H1 (cell line): ENCODE measurements at regions not wholly inside any gene's neighbourhood (a gene's known extent, or its start where the extent isn't known, plus 50 kb on each side); places are given as distances from the start of the nearest gene placed in this dataset.

Source experiments
- CTCF ChIA-PET: fragments of 300-600 bp; sonication (Branson Sonifier 250); formaldehyde crosslinking; loops from one replicate; lab custom pipeline; 2021; ENCODE audit not compliant: partially characterized antibody; lab: Charles Lee
- POLR2A ChIA-PET: fragments of 300-600 bp; sonication (Branson Sonifier 250); formaldehyde crosslinking; loops from one replicate; lab custom pipeline; 2021; ENCODE audit warnings: inconsistent platforms; ENCODE audit not compliant: partially characterized antibody; lab: Charles Lee
- DNase-seq, 2 experiments: peaks; one replicate each; pipeline versions ENCODE4 v3.0.0 to v3.0.0-alpha.2; 2010 to 2022; ENCODE audit warnings: low spot score in 2 of 2, low read depth in 1 of 2, mixed read lengths in 1 of 2
- FAIRE-seq: peaks from 2 replicates; lab custom pipeline; 2011; peaks lifted over from hg19 to GRCh38; lab: Jason Lieb, UNC
- H2AFZ ChIP-seq: 2 replicates; pipeline ENCODE4 v1.8.1; 2012; ENCODE audit warnings: low read length, inconsistent platforms
- H2AK5ac ChIP-seq: 2 replicates; pipeline ENCODE4 v1.6.1; 2013; ENCODE audit warnings: low read depth, low read length
- H2BK120ac ChIP-seq: replicated peaks from 2 replicates; pipeline ENCODE3; 2013; ENCODE audit warnings: low read depth, low read length, inconsistent platforms
- H2BK12ac ChIP-seq: 2 replicates; pipeline ENCODE4 v1.6.1; 2013; ENCODE audit warnings: low read depth, low read length
- H2BK15ac ChIP-seq: 2 replicates; pipeline ENCODE4 v1.6.1; 2013; ENCODE audit warnings: low read length
- H2BK20ac ChIP-seq: 2 replicates; pipeline ENCODE4 v1.6.1; 2013; ENCODE audit warnings: low read length
- H2BK5ac ChIP-seq: 2 replicates; pipeline ENCODE4 v1.6.1; 2013; ENCODE audit warnings: low read depth, low read length
- H3K14ac ChIP-seq: 2 replicates; pipeline ENCODE4 v1.6.1; 2013; ENCODE audit warnings: inconsistent platforms; ENCODE audit not compliant: insufficient read length
- H3K18ac ChIP-seq: 2 replicates; pipeline ENCODE4 v1.6.1; 2013; ENCODE audit warnings: low read length; ENCODE audit errors: extremely low read depth
- H3K23ac ChIP-seq: 2 replicates; pipeline ENCODE4 v1.6.1; 2013; ENCODE audit warnings: inconsistent platforms; ENCODE audit not compliant: insufficient read length
- H3K23me2 ChIP-seq: 2 replicates; pipeline ENCODE4 v1.6.1; 2013; ENCODE audit warnings: low read depth, low read length
- H3K27ac ChIP-seq: 2 replicates; pipeline ENCODE4 v1.6.1; 2011; ENCODE audit warnings: low read depth, low read length, inconsistent platforms
- H3K27me3 ChIP-seq, 4 experiments: replicated peaks in 1 of 4; 1 replicate in 1 of 4; 2 replicates in 3 of 4; pipeline versions ENCODE4 v1.6.1 to v1.8.1; 2011 to 2013; ENCODE audit warnings: low read length in 3 of 4, mild to moderate bottlenecking in 3 of 4, inconsistent platforms in 2 of 4, mixed read lengths in 2 of 4, moderate library complexity in 1 of 4; ENCODE audit not compliant: control insufficient read depth in 3 of 4, insufficient read depth in 3 of 4; ENCODE audit errors: extremely low read depth in 1 of 4
- H3K36me3 ChIP-seq, 4 experiments: 2 replicates each; pipeline versions ENCODE4 v1.6.1 to v1.8.1; 2011 to 2013; ENCODE audit warnings: mild to moderate bottlenecking in 4 of 4, low read length in 3 of 4, moderate library complexity in 2 of 4, control low read depth in 1 of 4, inconsistent platforms in 1 of 4; ENCODE audit not compliant: insufficient read depth in 4 of 4, control insufficient read depth in 2 of 4
- H3K4ac ChIP-seq: replicated peaks from 2 replicates; pipeline ENCODE3; 2013; ENCODE audit warnings: low read length, low read depth, mixed read lengths, inconsistent platforms; ENCODE audit not compliant: insufficient read length
- H3K4me1 ChIP-seq, 4 experiments: replicated peaks in 1 of 4; 1 replicate in 1 of 4; 2 replicates in 3 of 4; pipeline versions ENCODE4 v1.6.1 to v1.8.1; 2011 to 2013; ENCODE audit warnings: low read length in 3 of 4, inconsistent platforms in 2 of 4, mixed read lengths in 1 of 4; ENCODE audit not compliant: insufficient read depth in 4 of 4, control insufficient read depth in 3 of 4
- H3K4me2 ChIP-seq, 2 experiments: 2 replicates each; pipeline versions ENCODE4 v1.6.1 to v1.8.1; 2011 to 2013; ENCODE audit warnings: low read depth in 2 of 2, low read length in 2 of 2, control low read depth in 1 of 2, inconsistent platforms in 1 of 2, mild to moderate bottlenecking in 1 of 2; ENCODE audit not compliant: insufficient read depth in 1 of 2
- H3K4me3 ChIP-seq, 4 experiments: fragments of 200-600, 300-600 bp in 1 of 4; sonication (generic), shearing (Covaris generic), sonication (Bioruptor Twin) in 1 of 4; 2 replicates each; pipeline versions ENCODE4 v1.5.1 to v1.8.1; 2011 to 2016; ENCODE audit warnings: low read length in 4 of 4, low read depth in 3 of 4, control low read depth in 2 of 4, inconsistent platforms in 2 of 4, mild to moderate bottlenecking in 2 of 4, mixed read lengths in 1 of 4, moderate library complexity in 1 of 4; ENCODE audit not compliant: insufficient read depth in 2 of 4; ENCODE audit errors: extremely low read depth in 1 of 4
- H3K56ac ChIP-seq: replicated peaks from 2 replicates; pipeline ENCODE3; 2013; ENCODE audit warnings: low read depth, mild to moderate bottlenecking, mixed read lengths, low read length, inconsistent platforms; ENCODE audit not compliant: insufficient read length
- H3K79me1 ChIP-seq: 2 replicates; pipeline ENCODE4 v1.6.1; 2013; ENCODE audit warnings: low read depth, low read length, control low read depth
- H3K79me2 ChIP-seq, 2 experiments: 2 replicates each; pipeline versions ENCODE4 v1.6.1 to v1.8.1; 2012 to 2013; ENCODE audit warnings: low read length in 2 of 2, mild to moderate bottlenecking in 2 of 2, inconsistent platforms in 1 of 2; ENCODE audit not compliant: insufficient read depth in 2 of 2, control insufficient read depth in 1 of 2
- H3K9ac ChIP-seq, 4 experiments: replicated peaks in 1 of 4; 1 replicate in 1 of 4; 2 replicates in 3 of 4; pipeline versions ENCODE4 v1.6.1 to v1.8.1; 2011 to 2013; ENCODE audit warnings: low read depth in 3 of 4, low read length in 3 of 4, control low read depth in 2 of 4, mild to moderate bottlenecking in 2 of 4, moderate library complexity in 2 of 4, inconsistent platforms in 1 of 4; ENCODE audit errors: extremely low read depth in 1 of 4
- H3K9me3 ChIP-seq, 2 experiments: 2 replicates each; pipeline versions ENCODE4 v1.6.1 to v1.8.1; 2012 to 2013; ENCODE audit warnings: mild to moderate bottlenecking in 2 of 2, moderate library complexity in 2 of 2, control low read depth in 1 of 2, inconsistent platforms in 1 of 2, low read depth in 1 of 2, low read length in 1 of 2, mixed read lengths in 1 of 2; ENCODE audit not compliant: insufficient read depth in 2 of 2
- H4K20me1 ChIP-seq, 2 experiments: replicated peaks in 1 of 2; 2 replicates each; pipeline versions ENCODE3 to v1.8.1; 2011 to 2013; ENCODE audit warnings: inconsistent platforms in 2 of 2, low read length in 2 of 2, mild to moderate bottlenecking in 1 of 2; ENCODE audit not compliant: insufficient read depth in 2 of 2, control insufficient read depth in 1 of 2
- H4K5ac ChIP-seq: 2 replicates; pipeline ENCODE4 v1.6.1; 2013; ENCODE audit warnings: low read length, low read depth, mixed read lengths, inconsistent platforms; ENCODE audit not compliant: insufficient read length
- H4K8ac ChIP-seq: 2 replicates; pipeline ENCODE4 v1.8.0; 2013; ENCODE audit warnings: mild to moderate bottlenecking, moderate library complexity, low read length, inconsistent platforms; ENCODE audit not compliant: insufficient read depth; ENCODE audit errors: extremely low read depth
- H4K91ac ChIP-seq: replicated peaks from 2 replicates; pipeline ENCODE3; 2013; ENCODE audit warnings: low read length, mixed read lengths, inconsistent platforms; ENCODE audit not compliant: insufficient read length
- CBX8 ChIP-seq: fragments of 300-800, 300-1000 bp; sonication (generic); IDR thresholded peaks from 2 replicates; pipeline ENCODE4 v1.7.1; 2016; ENCODE audit warnings: low read depth, low read length, borderline replicate concordance
- CEBPB ChIP-seq: IDR thresholded peaks from 2 replicates; pipeline ENCODE4 v1.6.1; 2012; ENCODE audit warnings: low read depth, low read length
- HDAC2 ChIP-seq, 2 experiments: fragments of 300-600 bp in 1 of 2; sonication (generic) in 1 of 2; IDR thresholded peaks; 2 replicates each; pipeline ENCODE4 v1.6.1; 2011 to 2012; ENCODE audit warnings: low read depth in 2 of 2, low read length in 2 of 2, mild to moderate bottlenecking in 2 of 2, moderate library complexity in 2 of 2, borderline replicate concordance in 1 of 2, inconsistent platforms in 1 of 2
- KDM4A ChIP-seq: IDR thresholded peaks from one replicate; pipeline ENCODE4 v1.7.1; 2012; ENCODE audit warnings: low read depth, mild to moderate bottlenecking, moderate library complexity, low read length, inconsistent platforms; ENCODE audit not compliant: severe bottlenecking
- RAD21 ChIP-seq, 2 experiments: IDR thresholded peaks in 1 of 2; conservative IDR thresholded peaks in 1 of 2; 2 replicates each; pipeline ENCODE4 v1.6.1; 2011; ENCODE audit warnings: low read depth in 2 of 2, low read length in 2 of 2, improper control_type of control experiment in 1 of 2, inconsistent platforms in 1 of 2, mild to moderate bottlenecking in 1 of 2, moderate library complexity in 1 of 2
- WGBS, 2 experiments: shearing (Covaris generic) in 1 of 2; methylation state at CpG; one replicate each; pipeline versions ENCODE4 v1.1.6 to v1.1.7; 2013 to 2015; ENCODE audit warnings: low lambda C conversion rate in 2 of 2, mixed read lengths in 2 of 2, inconsistent platforms in 1 of 2, low coverage in 1 of 2, missing lambda C conversion rate in 1 of 2; ENCODE audit not compliant: insufficient replicate concordance in 2 of 2, insufficient coverage in 1 of 2, insufficient read length in 1 of 2; ENCODE audit errors: extremely low coverage in 1 of 2, missing lambda C conversion rate in 1 of 2; 5-methylcytosine and 5-hydroxymethylcytosine counted together

DNA sequence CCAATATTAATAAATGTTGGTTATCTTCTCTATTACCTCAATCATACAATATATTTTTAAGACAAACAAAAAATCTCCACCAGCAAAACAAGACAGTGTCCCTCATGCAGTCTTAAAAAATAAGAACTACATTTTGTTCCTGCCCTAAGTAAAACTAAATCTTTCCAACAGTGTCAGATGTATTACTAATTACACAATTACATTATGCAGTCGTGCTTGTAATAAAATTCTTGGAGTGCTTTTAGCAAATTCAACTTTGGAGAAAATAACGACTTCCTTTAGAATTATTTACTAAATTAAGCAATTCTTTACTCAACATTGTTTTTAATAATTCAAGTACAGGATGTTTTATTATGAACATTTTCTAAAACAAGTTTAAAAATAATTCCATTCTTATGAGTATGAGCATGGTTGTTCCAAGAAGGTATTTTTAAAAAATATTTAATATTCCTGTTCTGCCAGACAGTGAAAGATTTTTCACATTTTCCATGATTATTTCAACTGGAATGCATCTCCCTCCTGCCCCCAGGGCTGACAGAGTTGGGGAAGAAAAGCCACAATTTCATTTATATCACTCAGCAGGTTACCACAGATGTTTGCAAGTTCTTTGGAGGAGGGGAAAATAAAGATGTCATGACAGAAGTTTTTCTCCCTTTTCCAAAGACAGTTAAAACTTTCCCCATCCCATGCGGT, 137.9 kb downstream of the FAM114A2 start:
- no peak overlapping the region for H4K5ac ChIP-seq
- H2AFZ ChIP-seq: no peak overlapping the region
- H4K8ac ChIP-seq: no peak overlapping the region
- H2BK20ac ChIP-seq: no peak overlapping the region
- H3K23ac ChIP-seq: no peak overlapping the region
- CTCF ChIA-PET: no interaction called here
- no peak overlapping the region for H2BK5ac ChIP-seq
- H3K79me1 ChIP-seq: no peaks in the 10 kb centered on the region
- no peaks in the 10 kb centered on the region for H3K27me3 ChIP-seq
- TF ChIP-seq HDAC2 (IDR thresholded peaks at IDR 0.05; ENCODE audit: borderline replicate concordance in 1 of 2, low read depth in 2 of 2, low read length in 2 of 2) (no peak), CEBPB (no peak), KDM4A (no peak), RAD21 (IDR thresholded peaks at IDR 0.05 in 1 of 2, conservative IDR thresholded peaks at IDR 0.05 in 1 of 2; ENCODE audit: low read depth in 2 of 2, low read length in 2 of 2) (no peak), CBX8 (no peak)
- TF ChIP-seq, all 59 proteins: peak for 0
- no peaks in the 10 kb centered on the region for H4K20me1 ChIP-seq
- no peak overlapping the region for H2BK15ac ChIP-seq
- H3K23me2 ChIP-seq: no peaks in the 10 kb centered on the region
- no peak overlapping the region for H2AK5ac ChIP-seq
- no peaks in the 10 kb centered on the region for H3K36me3 ChIP-seq
- H3K4me3 ChIP-seq: no peak overlapping the region
- no peak overlapping the region for H3K9ac ChIP-seq
- H3K4ac ChIP-seq: no peak overlapping the region
- POLR2A ChIA-PET: no interaction called here
- H2BK120ac ChIP-seq: no peak overlapping the region
- H3K56ac ChIP-seq: no peak overlapping the region
- no peaks in the 10 kb centered on the region for H3K79me2 ChIP-seq
- H3K9me3 ChIP-seq: no peaks in the 10 kb centered on the region
- no peak overlapping the region for H3K4me2 ChIP-seq
- FAIRE-seq: no peak
- no peak for DNase-seq
- H2BK12ac ChIP-seq: no peak overlapping the region
- no peak overlapping the region for H3K27ac ChIP-seq
- H3K18ac ChIP-seq: no peak overlapping the region
- H3K4me1 ChIP-seq: peaks cover 0 to 1% (median 0%) of the 10 kb centered on the region in 4 experiments; a peak in 1 of 7 replicates
- no peak overlapping the region for H3K14ac ChIP-seq
- 90% methylated on average over 3 of the region's 3 CpGs; no CpG with 5 or more reads in 1 of the 2 experiments for WGBS, 2 experiments
- no peak overlapping the region for H4K91ac ChIP-seq
